Neuronal stem cell (in vitro differentiated cells): ENCODE measurements at regions not wholly inside any gene's neighbourhood (a gene's known extent, or its start where the extent isn't known, plus 50 kb on each side); places are given as distances from the start of the nearest gene placed in this dataset.

Source experiments
- DNase-seq: peaks from one replicate; pipeline ENCODE4 v3.0.0-alpha.2; 2013; ENCODE audit warnings: low spot score
- H2AFZ ChIP-seq: one replicate; pipeline ENCODE4 v1.6.1; 2013; ENCODE audit warnings: mild to moderate bottlenecking, low read length, inconsistent platforms
- H2AK5ac ChIP-seq: 2 replicates; pipeline ENCODE4 v1.6.1; 2013; ENCODE audit warnings: low read depth, mild to moderate bottlenecking, inconsistent platforms, low read length, moderate library complexity, mixed read lengths
- H2BK120ac ChIP-seq: 2 replicates; pipeline ENCODE4 v1.6.1; 2013; ENCODE audit warnings: low read depth, mild to moderate bottlenecking, inconsistent platforms, low read length, moderate library complexity, mixed read lengths
- H2BK12ac ChIP-seq: one replicate; pipeline ENCODE4 v1.6.1; 2013; ENCODE audit warnings: low read length, inconsistent platforms
- H2BK15ac ChIP-seq: 2 replicates; pipeline ENCODE4 v1.6.1; 2013; ENCODE audit warnings: mild to moderate bottlenecking, low read length, inconsistent platforms, mixed read lengths
- H2BK5ac ChIP-seq: one replicate; pipeline ENCODE4 v1.6.1; 2013; ENCODE audit warnings: inconsistent platforms, mild to moderate bottlenecking, low read length, moderate library complexity
- H3K14ac ChIP-seq: one replicate; pipeline ENCODE4 v1.6.1; 2013; ENCODE audit warnings: low read length, inconsistent platforms
- H3K18ac ChIP-seq: 2 replicates; pipeline ENCODE4 v1.6.1; 2013; ENCODE audit warnings: low read length, inconsistent platforms
- H3K23ac ChIP-seq: 2 replicates; pipeline ENCODE4 v1.6.1; 2013; ENCODE audit warnings: low read depth, mild to moderate bottlenecking, mixed read lengths, low read length, inconsistent platforms; ENCODE audit not compliant: poor library complexity
- H3K27ac ChIP-seq: replicated peaks from 3 replicates; pipeline ENCODE4 v1.5.1; 2013; ENCODE audit warnings: low read length, inconsistent platforms
- H3K27me3 ChIP-seq, 3 experiments: 2 replicates each; pipeline ENCODE4 v1.6.1; 2013; ENCODE audit warnings: low read length in 3 of 3, mild to moderate bottlenecking in 2 of 3, inconsistent platforms in 1 of 3, low read depth in 1 of 3, mixed read lengths in 1 of 3, moderate library complexity in 1 of 3; ENCODE audit not compliant: control insufficient read depth in 3 of 3, insufficient read depth in 3 of 3
- H3K36me3 ChIP-seq, 2 donors: replicated peaks in 1 of 2; 2 replicates each; pipeline ENCODE4 v1.6.1; 2013; ENCODE audit warnings: low read length in 2 of 2; ENCODE audit not compliant: control insufficient read depth in 2 of 2, insufficient read depth in 2 of 2
- H3K4ac ChIP-seq: 2 replicates; pipeline ENCODE4 v1.6.1; 2013; ENCODE audit warnings: inconsistent platforms, mild to moderate bottlenecking, low read length, moderate library complexity
- H3K4me1 ChIP-seq, 2 donors: 1 replicate in 1 of 2; 2 replicates in 1 of 2; pipeline ENCODE4 v1.6.1; 2013; ENCODE audit warnings: low read length in 2 of 2, low read depth in 1 of 2; ENCODE audit not compliant: control insufficient read depth in 2 of 2, insufficient read depth in 1 of 2
- H3K4me2 ChIP-seq: one replicate; pipeline ENCODE4 v1.6.1; 2013; ENCODE audit warnings: mild to moderate bottlenecking, low read length, inconsistent platforms; ENCODE audit not compliant: insufficient read depth, poor library complexity, severe bottlenecking
- H3K4me3 ChIP-seq, 2 donors: 2 replicates each; pipeline ENCODE4 v1.5.1; 2013; ENCODE audit warnings: low read length in 2 of 2, mild to moderate bottlenecking in 2 of 2, inconsistent platforms in 1 of 2, moderate library complexity in 1 of 2
- H3K79me1 ChIP-seq: one replicate; pipeline ENCODE4 v1.6.1; 2013; ENCODE audit warnings: low read depth, mild to moderate bottlenecking, inconsistent platforms, low read length, moderate library complexity
- H3K9ac ChIP-seq: one replicate; pipeline ENCODE4 v1.6.1; 2013; ENCODE audit warnings: mild to moderate bottlenecking, low read depth, low read length, inconsistent platforms; ENCODE audit not compliant: poor library complexity
- H3K9me3 ChIP-seq, 2 donors: replicated peaks in 1 of 2; 2 replicates each; pipeline versions ENCODE3 to v1.6.1; 2013; ENCODE audit warnings: low read length in 2 of 2, mild to moderate bottlenecking in 2 of 2, inconsistent platforms in 1 of 2, low read depth in 1 of 2, mixed read lengths in 1 of 2, moderate library complexity in 1 of 2; ENCODE audit not compliant: control insufficient read depth in 2 of 2, insufficient read depth in 1 of 2
- H4K8ac ChIP-seq: one replicate; pipeline ENCODE4 v1.6.1; 2013; ENCODE audit warnings: low read depth, mild to moderate bottlenecking, inconsistent platforms, low read length, moderate library complexity
- H4K91ac ChIP-seq: one replicate; pipeline ENCODE4 v1.6.1; 2013; ENCODE audit warnings: low read length, low read depth, mild to moderate bottlenecking, inconsistent platforms; ENCODE audit not compliant: poor library complexity
- WGBS, 2 donors: extraction: QIAGEN DNeasy Blood & Tissue Kit; methylation state at CpG; one replicate each; pipeline ENCODE4 v1.1.7; 2013; ENCODE audit warnings: missing lambda C conversion rate in 2 of 2, mixed read lengths in 1 of 2; ENCODE audit not compliant: insufficient read length in 2 of 2, insufficient replicate concordance in 1 of 2; ENCODE audit errors: extremely low coverage in 2 of 2; 5-methylcytosine and 5-hydroxymethylcytosine counted together

DNA sequence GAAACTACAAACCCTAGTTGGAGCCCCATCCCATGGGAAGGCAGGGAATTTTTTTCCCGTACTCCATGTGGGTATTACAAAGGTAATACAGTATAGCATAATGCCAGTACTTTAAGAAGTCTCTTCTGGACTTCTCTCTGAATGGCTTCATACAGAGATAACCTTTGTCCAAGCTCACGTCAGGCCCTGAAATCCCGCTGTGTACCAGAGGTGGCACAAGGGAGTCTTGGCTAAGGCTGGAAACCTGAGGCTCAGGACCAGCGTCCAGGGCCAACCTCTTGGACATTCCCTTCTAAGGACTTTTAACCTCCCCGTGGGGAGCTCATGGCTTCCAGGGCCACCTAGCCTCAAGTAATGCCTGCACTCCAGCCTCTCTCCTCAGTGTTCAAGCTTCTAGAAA, 338.9 kb upstream of the FAM241A start:
- no peak for DNase-seq
- H2BK120ac ChIP-seq: no peak overlapping the region
- no CpG with 5 or more reads among the region's 5 CpGs for WGBS, 2 donors
- H3K23ac ChIP-seq: no peak overlapping the region
- H3K4me3 ChIP-seq: no peak overlapping the region
- no peak overlapping the region for H4K91ac ChIP-seq
- H3K9me3 ChIP-seq: no peaks in the 10 kb centered on the region
- peak overlapping the region; percentile 50 for H2AFZ ChIP-seq
- H2AK5ac ChIP-seq: no peak overlapping the region
- no peak overlapping the region for H3K9ac ChIP-seq
- H4K8ac ChIP-seq: no peak overlapping the region
- H3K27ac ChIP-seq: no peak overlapping the region
- no peaks in the 10 kb centered on the region for H3K36me3 ChIP-seq
- H3K4ac ChIP-seq: no peak overlapping the region
- no peak overlapping the region for H3K14ac ChIP-seq
- no peak overlapping the region for H3K18ac ChIP-seq
- peaks cover 0 to 9% (median 0%) of the 10 kb centered on the region in 3 experiments for H3K27me3 ChIP-seq
- no peak overlapping the region for H2BK5ac ChIP-seq
- H2BK12ac ChIP-seq: no peak overlapping the region
- H3K4me2 ChIP-seq: no peak overlapping the region
- no peaks in the 10 kb centered on the region for H3K4me1 ChIP-seq
- H3K79me1 ChIP-seq: no peaks in the 10 kb centered on the region
- H2BK15ac ChIP-seq: no peak overlapping the region

DNA sequence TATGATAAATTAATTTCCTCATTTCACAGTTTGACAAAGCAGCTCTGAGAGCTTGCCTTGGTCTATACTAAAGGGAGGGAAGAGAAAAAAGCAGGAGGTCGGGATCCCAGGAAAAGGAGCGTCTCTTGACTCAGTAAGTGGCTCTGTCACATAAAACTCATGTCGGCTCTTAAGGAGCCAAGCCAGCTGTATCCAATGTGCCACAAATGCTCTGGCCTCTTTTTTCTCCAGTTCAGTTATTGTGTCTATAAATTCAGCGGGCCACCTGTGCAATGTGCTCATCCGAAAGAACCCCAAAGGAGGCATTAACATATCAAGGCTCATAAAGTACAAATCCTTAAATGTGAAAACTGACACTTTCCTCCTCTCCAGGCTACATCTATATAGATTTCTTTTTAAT, 337.7 kb upstream of the FAM241A start:
- no peak overlapping the region for H3K18ac ChIP-seq
- H3K4me3 ChIP-seq: no peak overlapping the region
- H3K79me1 ChIP-seq: no peaks in the 10 kb centered on the region
- no peak overlapping the region for H2BK12ac ChIP-seq
- WGBS, 2 donors: no CpG with 5 or more reads among the region's 5 CpGs
- no peak overlapping the region for H3K9ac ChIP-seq
- H3K9me3 ChIP-seq: no peaks in the 10 kb centered on the region
- DNase-seq: no peak
- H2BK120ac ChIP-seq: no peak overlapping the region
- no peaks in the 10 kb centered on the region for H3K4me1 ChIP-seq
- H3K23ac ChIP-seq: no peak overlapping the region
- H4K8ac ChIP-seq: no peak overlapping the region
- no peak overlapping the region for H2AFZ ChIP-seq
- H2AK5ac ChIP-seq: no peak overlapping the region
- no peak overlapping the region for H3K4ac ChIP-seq
- no peak overlapping the region for H3K14ac ChIP-seq
- no peak overlapping the region for H3K4me2 ChIP-seq
- no peak overlapping the region for H2BK15ac ChIP-seq
- no peak overlapping the region for H4K91ac ChIP-seq
- H2BK5ac ChIP-seq: no peak overlapping the region
- peaks cover 0 to 9% (median 0%) of the 10 kb centered on the region in 3 experiments for H3K27me3 ChIP-seq
- no peak overlapping the region for H3K27ac ChIP-seq
- H3K36me3 ChIP-seq: no peaks in the 10 kb centered on the region

DNA sequence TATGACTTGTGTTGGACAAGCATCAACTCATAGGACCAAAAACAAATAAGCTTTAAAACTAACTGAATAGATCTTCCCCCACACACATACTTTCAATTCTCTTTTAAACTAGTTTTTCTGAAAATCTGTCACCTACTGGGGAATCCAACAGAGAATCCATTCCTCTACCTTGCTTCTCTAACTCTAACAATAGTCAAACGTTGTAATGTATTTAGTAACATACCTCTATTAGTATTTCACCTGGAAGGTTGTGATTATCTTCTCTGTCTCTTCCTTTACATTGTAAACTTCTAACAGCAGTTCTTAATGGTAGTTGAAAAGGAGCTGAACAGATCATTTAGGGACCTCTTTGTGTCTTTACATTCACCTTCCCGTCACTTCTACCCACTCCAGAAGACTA, 337.1 kb upstream of the FAM241A start:
- no peak for DNase-seq
- WGBS, 2 donors: no CpG with 5 or more reads among the region's 2 CpGs
- Histone ChIP-seq H4K8ac (no peak overlapping the region), H3K4me2 (no peak overlapping the region), H4K91ac (no peak overlapping the region), H3K23ac (no peak overlapping the region), H2BK12ac (no peak overlapping the region), H3K9ac (no peak overlapping the region), H3K79me1 (no peaks in the 10 kb centered on the region), H3K27me3 (peaks cover 0 to 9% (median 0%) of the 10 kb centered on the region in 3 experiments), H2BK15ac (no peak overlapping the region), H3K14ac (no peak overlapping the region), H3K4me1 (no peaks in the 10 kb centered on the region), H3K4ac (no peak overlapping the region), H2AK5ac (no peak overlapping the region), H3K18ac (no peak overlapping the region), H3K9me3 (no peaks in the 10 kb centered on the region), H2BK5ac (no peak overlapping the region), H3K4me3 (no peak overlapping the region), H2BK120ac (no peak overlapping the region), H3K27ac (no peak overlapping the region), H2AFZ (no peak overlapping the region), H3K36me3 (no peaks in the 10 kb centered on the region)

DNA sequence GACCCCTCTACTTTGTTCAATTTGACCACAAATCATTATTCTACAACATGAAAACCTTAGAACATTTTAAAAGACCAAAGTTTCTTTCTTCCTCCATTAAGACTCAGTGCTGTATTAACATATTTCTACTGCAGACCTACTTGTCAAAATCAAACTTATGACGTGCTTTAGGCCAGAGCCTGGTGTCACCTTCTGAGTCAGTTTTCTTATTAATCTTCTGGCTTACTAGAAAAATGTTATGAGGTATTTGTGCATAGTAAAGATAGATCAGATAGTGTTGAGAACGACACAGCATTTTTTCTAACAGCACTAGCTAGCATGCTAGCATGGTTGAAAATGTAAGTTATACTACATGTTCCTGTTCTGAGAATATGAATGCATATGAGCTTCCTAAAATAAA, 333.6 kb upstream of the FAM241A start:
- H3K36me3 ChIP-seq: no peaks in the 10 kb centered on the region
- H3K4me1 ChIP-seq: no peaks in the 10 kb centered on the region
- H3K4me3 ChIP-seq: no peak overlapping the region
- no peak overlapping the region for H2BK120ac ChIP-seq
- H3K9ac ChIP-seq: no peak overlapping the region
- no peak overlapping the region for H3K27ac ChIP-seq
- no peak overlapping the region for H3K4me2 ChIP-seq
- no peak overlapping the region for H2BK5ac ChIP-seq
- H2BK15ac ChIP-seq: no peak overlapping the region
- no peaks in the 10 kb centered on the region for H3K79me1 ChIP-seq
- no peak overlapping the region for H4K8ac ChIP-seq
- H3K14ac ChIP-seq: no peak overlapping the region
- peaks cover 0 to 9% (median 0%) of the 10 kb centered on the region in 3 experiments for H3K27me3 ChIP-seq
- no peak overlapping the region for H2BK12ac ChIP-seq
- no peak overlapping the region for H4K91ac ChIP-seq
- no CpG with 5 or more reads among the region's 2 CpGs for WGBS, 2 donors
- no peak overlapping the region for H3K4ac ChIP-seq
- H3K9me3 ChIP-seq: no peaks in the 10 kb centered on the region
- DNase-seq: no peak
- no peak overlapping the region for H2AFZ ChIP-seq
- H3K18ac ChIP-seq: no peak overlapping the region
- no peak overlapping the region for H2AK5ac ChIP-seq
- H3K23ac ChIP-seq: no peak overlapping the region
